Suprapubic skin (tissue), 4 donors: ENCODE measurements at regions not wholly inside any gene's neighbourhood (a gene's known extent, or its start where the extent isn't known, plus 50 kb on each side); places are given as distances from the start of the nearest gene placed in this dataset.

Experiments
- DNase-seq, 2 donors: peaks; one replicate each; pipeline ENCODE4 v3.0.0-alpha.2; 2019; ENCODE audit warnings: low spot score in 2 of 2
- H3K27ac ChIP-seq: fragments of 200-600 bp; sonication (generic); one replicate; pipeline ENCODE4 v1.5.1; 2019
- H3K27me3 ChIP-seq: fragments of 200-600 bp; sonication (generic); one replicate; pipeline ENCODE4 v1.5.1; 2019
- H3K36me3 ChIP-seq: fragments of 200-600 bp; sonication (generic); one replicate; pipeline ENCODE4 v1.5.1; 2019
- H3K4me1 ChIP-seq: fragments of 200-600 bp; sonication (generic); one replicate; pipeline ENCODE4 v1.5.1; 2019
- H3K4me3 ChIP-seq: fragments of 200-600 bp; sonication (generic); one replicate; pipeline ENCODE4 v1.5.1; 2019; ENCODE audit warnings: mild to moderate bottlenecking
- H3K9me3 ChIP-seq: fragments of 200-600 bp; sonication (generic); one replicate; pipeline ENCODE4 v1.5.1; 2019
- CTCF ChIP-seq, 2 donors: fragments of 200-600 bp in 1 of 2; fragments of 450-650 bp in 1 of 2; sonication (generic) in 1 of 2; IDR thresholded peaks; one replicate each; pipeline ENCODE4 v1.5.1; 2016 to 2019; ENCODE audit warnings: antibody characterized with exemption in 2 of 2, mild to moderate bottlenecking in 1 of 2, moderate library complexity in 1 of 2
- EP300 ChIP-seq: sonication (generic); formaldehyde crosslinking; IDR thresholded peaks from one replicate; pipeline ENCODE4 v1.6.1; 2017; ENCODE audit warnings: antibody characterized with exemption
- POLR2A ChIP-seq, 2 donors: fragments of 450-650 bp; IDR thresholded peaks; one replicate each; pipeline ENCODE4 v1.6.1; 2017; ENCODE audit warnings: antibody characterized with exemption in 2 of 2, mild to moderate bottlenecking in 2 of 2, moderate library complexity in 2 of 2
- POLR2AphosphoS5 ChIP-seq, 3 donors: sonication (generic); formaldehyde crosslinking; IDR thresholded peaks; one replicate each; pipeline ENCODE4 v1.6.1; 2017; ENCODE audit warnings: antibody characterized with exemption in 3 of 3
- WGBS: methylation state at CpG from one replicate; pipeline ENCODE4 v1.1.5; 2018; 5-methylcytosine and 5-hydroxymethylcytosine counted together

- Histone ChIP-seq H3K4me1 (no peaks in the 10 kb centered on the region), H3K4me3 (no peak overlapping the region), H3K27ac (no peak overlapping the region), H3K27me3 (no peaks in the 10 kb centered on the region), H3K9me3 (no peaks in the 10 kb centered on the region), H3K36me3 (no peaks in the 10 kb centered on the region)
- TF ChIP-seq CTCF (IDR thresholded peaks at IDR 0.05) (no peak), POLR2A (IDR thresholded peaks at IDR 0.05) (no peak), EP300 (no peak), POLR2AphosphoS5 (IDR thresholded peaks at IDR 0.05) (no peak)
- WGBS, result 81% methylated on average over 2 of the region's 2 CpGs
- DNase-seq, result no peak
Measured at GRCh38 chr12:88266806-88267360, 124.8 kb downstream of the TMTC3 start.

- Histone ChIP-seq H3K4me1 (no peaks in the 10 kb centered on the region), H3K27ac (no peak overlapping the region), H3K4me3 (no peak overlapping the region), H3K36me3 (no peaks in the 10 kb centered on the region), H3K9me3 (no peaks in the 10 kb centered on the region), H3K27me3 (no peaks in the 10 kb centered on the region)
- TF ChIP-seq POLR2A (IDR thresholded peaks at IDR 0.05), result no peak
- TF ChIP-seq POLR2AphosphoS5 (IDR thresholded peaks at IDR 0.05), result no peak
- WGBS, result 81% methylated on average over 2 of the region's 2 CpGs
- no peak for DNase-seq
Measured at GRCh38 chr12:88267630-88268029, 125.5 kb downstream of the TMTC3 start.

GRCh38 chr12:88272456-88272855 is 130.3 kb downstream of the TMTC3 start:
- WGBS, result 90% methylated on average over 4 of the region's 4 CpGs
- no peak overlapping the region for H3K4me3 ChIP-seq
- no peaks in the 10 kb centered on the region for H3K4me1 ChIP-seq
- no peak overlapping the region for H3K27ac ChIP-seq
- H3K27me3 ChIP-seq, result no peaks in the 10 kb centered on the region
- no peaks in the 10 kb centered on the region for H3K36me3 ChIP-seq
- TF ChIP-seq EP300 (no peak), POLR2AphosphoS5 (IDR thresholded peaks at IDR 0.05) (no peak), POLR2A (IDR thresholded peaks at IDR 0.05) (no peak), CTCF (IDR thresholded peaks at IDR 0.05) (no peak)
- DNase-seq, result no peak
- peaks cover 3% of the 10 kb centered on the region for H3K9me3 ChIP-seq

- Histone ChIP-seq H3K27me3 (no peaks in the 10 kb centered on the region), H3K4me1 (no peaks in the 10 kb centered on the region), H3K9me3 (peaks cover 3% of the 10 kb centered on the region), H3K27ac (no peak overlapping the region), H3K4me3 (no peak overlapping the region), H3K36me3 (no peaks in the 10 kb centered on the region)
- 84% methylated on average over 2 of the region's 2 CpGs for WGBS
- TF ChIP-seq EP300 (no peak), POLR2AphosphoS5 (IDR thresholded peaks at IDR 0.05) (no peak), CTCF (IDR thresholded peaks at IDR 0.05) (no peak), POLR2A (IDR thresholded peaks at IDR 0.05) (no peak)
- DNase-seq, result no peak
Measured at GRCh38 chr12:88273450-88273849, 131.3 kb downstream of the TMTC3 start.

GRCh38 chr12:88273875-88274274 is 131.8 kb downstream of the TMTC3 start:
- Histone ChIP-seq H3K27me3 (no peaks in the 10 kb centered on the region), H3K9me3 (peaks cover 3% of the 10 kb centered on the region), H3K27ac (no peak overlapping the region), H3K36me3 (no peaks in the 10 kb centered on the region), H3K4me1 (no peaks in the 10 kb centered on the region), H3K4me3 (no peak overlapping the region)
- no peak for DNase-seq
- 92% methylated on average over 2 of the region's 2 CpGs for WGBS
- TF ChIP-seq POLR2A (IDR thresholded peaks at IDR 0.05), result no peak
- no peak for TF ChIP-seq POLR2AphosphoS5 (IDR thresholded peaks at IDR 0.05)
- TF ChIP-seq CTCF (IDR thresholded peaks at IDR 0.05), result no peak
- TF ChIP-seq EP300, result no peak
